GM12892 (cell line): ENCODE measurements at regions not wholly inside any gene's neighbourhood (a gene's known extent, or its start where the extent isn't known, plus 50 kb on each side); places are given as distances from the start of the nearest gene placed in this dataset.

ENCODE experiments used
- POLR2A ChIP-seq: IDR thresholded peaks from 2 replicates; pipeline ENCODE4 v1.6.1; 2011; ENCODE audit warnings: low read depth, low read length, control low read depth
- TAF1 ChIP-seq: IDR thresholded peaks from 2 replicates; pipeline ENCODE4 v1.6.1; 2011; ENCODE audit warnings: low read depth, mild to moderate bottlenecking, control low read depth, low read length, borderline replicate concordance

GRCh38 chrX:118171356-118171755, 54.7 kb upstream of the KLHL13 start:
- no peak for TF ChIP-seq TAF1
- TF ChIP-seq POLR2A, result no peak
